ENCODE measurements at regions not wholly inside any gene's neighbourhood (a gene's known extent, or its start where the extent isn't known, plus 50 kb on each side); places are given as distances from the start of the nearest gene placed in this dataset.

DNA sequence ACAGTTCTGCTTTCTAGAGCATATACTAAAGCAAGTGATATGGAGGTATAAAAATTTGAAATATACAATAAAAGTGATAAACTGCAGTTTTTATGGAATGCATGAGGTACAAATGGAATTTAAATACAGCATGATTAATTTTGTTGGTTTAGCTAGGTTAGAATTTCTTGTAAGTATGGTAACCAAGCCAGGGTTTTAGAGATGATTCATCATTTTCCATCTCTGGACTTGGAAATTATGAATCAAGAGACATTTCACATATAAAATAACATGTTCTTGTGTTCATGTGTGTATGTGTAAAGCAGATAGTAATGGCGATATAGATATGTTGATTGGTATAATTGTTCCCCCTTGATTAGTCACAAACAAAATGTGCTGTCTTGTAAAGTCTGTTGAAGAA is 1219.8 kb downstream of the CDH8 start:
- no peak for ATAC-seq
- no peak for DNase-seq
- TF ChIP-seq POLR2A (IDR thresholded peaks at IDR 0.05) = no peak
- no peak for TF ChIP-seq CTCF (IDR thresholded peaks at IDR 0.05 in 4 of 5, conservative IDR thresholded peaks at IDR 0.05 in 1 of 5)
- no peaks in the 10 kb centered on the region for H3K36me3 ChIP-seq
- H3K27me3 ChIP-seq = no peaks in the 10 kb centered on the region
- intact Hi-C loops (cut with DNase I; ENCODE audit: low total_unique reads) = no loop called here
- no peak overlapping the region for H3K4me3 ChIP-seq
- H3K9me3 ChIP-seq = no peaks in the 10 kb centered on the region
- no peaks in the 10 kb centered on the region for H3K4me1 ChIP-seq
- in situ Hi-C loops (cut with MboI; ENCODE audit: low sequenced_read_pairs in 4 of 4) = loop anchor here in 1 of 4 donors (25.0 kb wide), 1 partner anchor 104 kb away; no protein-coding TSS in a partner anchor
- no peak overlapping the region for H3K27ac ChIP-seq

DNA sequence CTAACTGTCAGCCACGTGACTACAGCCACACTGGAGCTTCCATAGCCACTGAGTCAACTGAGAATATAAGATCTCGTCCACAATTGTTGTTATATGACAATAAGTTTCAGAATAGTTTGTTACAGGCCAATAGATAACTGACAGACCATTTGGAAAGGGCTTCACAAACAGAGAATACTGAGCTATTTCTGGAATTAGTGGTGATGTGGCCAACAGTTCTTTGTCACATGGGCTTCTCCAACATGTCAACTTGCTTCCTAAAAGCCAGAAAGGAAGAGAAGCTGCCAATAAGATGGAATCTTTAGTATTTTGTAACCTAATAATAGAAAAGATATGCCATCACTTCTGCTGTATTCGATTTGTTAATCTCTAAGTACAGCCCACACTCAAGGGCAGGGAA is 1220.4 kb downstream of the CDH8 start:
- intact Hi-C loops (cut with DNase I; ENCODE audit: low total_unique reads) (no loop called here), in situ Hi-C loops (cut with MboI; ENCODE audit: low sequenced_read_pairs in 4 of 4) (loop anchor here in 1 of 4 donors (25.0 kb wide), 1 partner anchor 104 kb away; no protein-coding TSS in a partner anchor)
- DNase-seq = no peak
- TF ChIP-seq POLR2A (IDR thresholded peaks at IDR 0.05) (no peak), CTCF (IDR thresholded peaks at IDR 0.05 in 4 of 5, conservative IDR thresholded peaks at IDR 0.05 in 1 of 5) (no peak)
- no peak for ATAC-seq
- no peaks in the 10 kb centered on the region for H3K27me3 ChIP-seq
- H3K9me3 ChIP-seq = no peaks in the 10 kb centered on the region
- no peaks in the 10 kb centered on the region for H3K4me1 ChIP-seq
- H3K4me3 ChIP-seq = no peak overlapping the region
- no peaks in the 10 kb centered on the region for H3K36me3 ChIP-seq
- no peak overlapping the region for H3K27ac ChIP-seq

DNA sequence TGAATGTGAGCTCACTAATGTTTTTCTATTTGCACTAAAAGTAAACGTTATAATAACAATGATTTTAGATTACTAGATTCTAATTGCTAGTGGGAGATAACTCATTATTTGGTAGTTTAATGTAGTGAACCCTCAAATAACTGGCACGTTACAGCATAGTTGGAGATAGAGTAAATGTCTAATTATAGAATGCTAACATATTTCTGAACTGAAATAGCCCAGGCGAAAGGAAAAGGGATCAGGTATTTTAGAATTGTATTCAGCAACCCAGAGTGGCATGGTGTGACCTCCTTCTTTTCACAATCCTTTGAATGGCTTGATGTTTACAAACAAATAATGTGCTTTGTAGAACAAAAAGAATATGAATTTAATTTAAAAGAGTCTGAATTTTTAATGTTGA is 1221.2 kb downstream of the CDH8 start:
- ATAC-seq (no peak), DNase-seq (no peak)
- no peaks in the 10 kb centered on the region for H3K36me3 ChIP-seq
- in situ Hi-C loops (cut with MboI; ENCODE audit: low sequenced_read_pairs in 4 of 4) = loop anchor here in 1 of 4 donors (25.0 kb wide), 1 partner anchor 103 kb away; no protein-coding TSS in a partner anchor
- no peaks in the 10 kb centered on the region for H3K9me3 ChIP-seq
- TF ChIP-seq CTCF (IDR thresholded peaks at IDR 0.05 in 4 of 5, conservative IDR thresholded peaks at IDR 0.05 in 1 of 5) (no peak), POLR2A (IDR thresholded peaks at IDR 0.05) (no peak)
- no peak overlapping the region for H3K4me3 ChIP-seq
- H3K4me1 ChIP-seq = no peaks in the 10 kb centered on the region
- H3K27me3 ChIP-seq = no peaks in the 10 kb centered on the region
- no peak overlapping the region for H3K27ac ChIP-seq
- intact Hi-C loops (cut with DNase I; ENCODE audit: low total_unique reads) = no loop called here

GRCh38 chr16:60811657-60812056 is 1224.6 kb downstream of the CDH8 start:
- intact Hi-C loops (cut with DNase I; ENCODE audit: low total_unique reads) (no loop called here), in situ Hi-C loops (cut with MboI; ENCODE audit: low sequenced_read_pairs in 4 of 4) (loop anchor here in 1 of 4 donors (25.0 kb wide), 1 partner anchor 99 kb away; no protein-coding TSS in a partner anchor)
- TF ChIP-seq CTCF (IDR thresholded peaks at IDR 0.05 in 4 of 5, conservative IDR thresholded peaks at IDR 0.05 in 1 of 5) (no peak), POLR2A (IDR thresholded peaks at IDR 0.05) (no peak)
- DNase-seq (no peak), ATAC-seq (no peak)
- no peak overlapping the region for H3K27ac ChIP-seq
- H3K4me3 ChIP-seq = no peak overlapping the region
- H3K9me3 ChIP-seq = no peaks in the 10 kb centered on the region
- no peaks in the 10 kb centered on the region for H3K4me1 ChIP-seq
- no peaks in the 10 kb centered on the region for H3K36me3 ChIP-seq
- H3K27me3 ChIP-seq = no peaks in the 10 kb centered on the region

- Histone ChIP-seq H3K36me3 (no peaks in the 10 kb centered on the region), H3K9me3 (no peaks in the 10 kb centered on the region), H3K4me1 (no peaks in the 10 kb centered on the region), H3K27me3 (no peaks in the 10 kb centered on the region), H3K4me3 (no peak overlapping the region), H3K27ac (no peak overlapping the region)
- ATAC-seq (no peak), DNase-seq (no peak)
- intact Hi-C loops (cut with DNase I; ENCODE audit: low total_unique reads) = no loop called here
- TF ChIP-seq POLR2A (IDR thresholded peaks at IDR 0.05) (no peak), CTCF (IDR thresholded peaks at IDR 0.05 in 4 of 5, conservative IDR thresholded peaks at IDR 0.05 in 1 of 5) (no peak)
- in situ Hi-C loops (cut with MboI; ENCODE audit: low sequenced_read_pairs in 4 of 4) = loop anchor here in 1 of 4 donors (25.0 kb wide), 1 partner anchor 99 kb away; no protein-coding TSS in a partner anchor
These were observed 1225.1 kb downstream of the CDH8 start for GRCh38 chr16:60811051-60811608.
